ENCODE measurements at regions not wholly inside any gene's neighbourhood (a gene's known extent, or its start where the extent isn't known, plus 50 kb on each side); places are given as distances from the start of the nearest gene placed in this dataset. TPM values are rescaled to one million over a fixed set of nuclear protein-coding genes. Genes with fewer than 3 reads are reported as not detected.

DNA sequence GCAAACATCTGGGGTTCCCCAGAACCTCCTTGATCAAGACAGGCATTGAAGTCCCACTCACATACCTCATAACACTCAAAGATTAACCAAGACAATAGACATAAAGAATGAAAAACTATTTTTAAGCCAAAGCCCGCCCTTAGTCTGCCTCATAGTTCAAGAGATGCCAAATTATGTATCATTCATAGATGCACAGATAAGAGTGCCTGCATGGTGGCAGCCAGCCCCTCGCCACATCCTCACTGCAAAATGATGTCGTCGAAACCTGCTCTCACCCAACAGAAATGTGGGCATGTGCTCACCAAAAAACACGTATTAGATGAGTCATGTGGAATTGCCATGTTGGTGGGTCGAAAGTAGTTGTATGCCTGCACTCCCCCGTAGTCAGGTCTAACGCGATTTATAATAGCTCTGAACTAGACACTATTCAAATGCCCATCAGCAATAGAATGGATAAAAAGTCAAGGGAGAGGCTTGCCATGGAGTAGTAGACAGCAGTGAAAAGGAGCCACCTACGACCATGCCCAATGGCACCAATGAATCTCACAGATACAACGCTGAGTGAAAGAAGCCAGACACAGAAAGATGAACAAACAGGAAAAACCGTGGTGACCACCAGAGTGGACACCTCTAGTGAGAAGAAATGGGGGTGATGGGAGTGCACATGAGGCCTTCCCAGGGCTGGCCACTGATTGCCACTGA, 64.8 kb downstream of the C16orf95 start:
- H3K4me1 ChIP-seq (ENCODE audit: insufficient read depth, low read length, poor library complexity, severe bottlenecking), result no peaks in the 10 kb centered on the region
- no peak overlapping the region for H3K27ac ChIP-seq (ENCODE audit: low read depth, low read length, poor library complexity, severe bottlenecking)
- H3K9me2 ChIP-seq (ENCODE audit: insufficient read depth, low read length), result no peaks in the 10 kb centered on the region
- POLR2A ChIA-PET, result no interaction called here
- H3K4me2 ChIP-seq (ENCODE audit: low read length), result no peak overlapping the region
- no peaks in the 10 kb centered on the region for H3K36me3 ChIP-seq (ENCODE audit: insufficient read depth, low read length)
- intact Hi-C loops (cut with micrococcal nuclease; ENCODE audit: unreplicated experiment), result no loop called here
- no peak for DNase-seq (ENCODE audit: low spot score)
- H3K4me3 ChIP-seq (ENCODE audit: low read depth, low read length, poor library complexity, severe bottlenecking), result no peak overlapping the region
- TF ChIP-seq, protein P1, sequence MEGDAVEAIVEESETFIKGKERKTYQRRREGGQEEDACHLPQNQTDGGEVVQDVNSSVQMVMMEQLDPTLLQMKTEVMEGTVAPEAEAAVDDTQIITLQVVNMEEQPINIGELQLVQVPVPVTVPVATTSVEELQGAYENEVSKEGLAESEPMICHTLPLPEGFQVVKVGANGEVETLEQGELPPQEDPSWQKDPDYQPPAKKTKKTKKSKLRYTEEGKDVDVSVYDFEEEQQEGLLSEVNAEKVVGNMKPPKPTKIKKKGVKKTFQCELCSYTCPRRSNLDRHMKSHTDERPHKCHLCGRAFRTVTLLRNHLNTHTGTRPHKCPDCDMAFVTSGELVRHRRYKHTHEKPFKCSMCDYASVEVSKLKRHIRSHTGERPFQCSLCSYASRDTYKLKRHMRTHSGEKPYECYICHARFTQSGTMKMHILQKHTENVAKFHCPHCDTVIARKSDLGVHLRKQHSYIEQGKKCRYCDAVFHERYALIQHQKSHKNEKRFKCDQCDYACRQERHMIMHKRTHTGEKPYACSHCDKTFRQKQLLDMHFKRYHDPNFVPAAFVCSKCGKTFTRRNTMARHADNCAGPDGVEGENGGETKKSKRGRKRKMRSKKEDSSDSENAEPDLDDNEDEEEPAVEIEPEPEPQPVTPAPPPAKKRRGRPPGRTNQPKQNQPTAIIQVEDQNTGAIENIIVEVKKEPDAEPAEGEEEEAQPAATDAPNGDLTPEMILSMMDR (conservative IDR thresholded peaks at IDR 0.05; ENCODE audit: low read length), result no peak
- no peak for TF ChIP-seq EZH2phosphoT487 (IDR thresholded peaks at IDR 0.05; ENCODE audit: borderline replicate concordance, low read depth, low read length)
- H2AFZ ChIP-seq (ENCODE audit: low read length), result no peak overlapping the region
- BruUV-seq (replicated peaks), result no TSS peak
- no peaks in the 10 kb centered on the region for H3K79me2 ChIP-seq (ENCODE audit: insufficient read depth, low read depth, low read length)
- no peaks in the 10 kb centered on the region for H3K9me3 ChIP-seq (ENCODE audit: low read length)
- CTCF ChIA-PET (ENCODE audit: unreplicated experiment), result interaction anchor here (0.6 to 1.0 kb wide), 2 partner anchors 12 to 725 kb away, joined by 3 to 5 read pairs; no protein-coding TSS in a partner anchor
- H4K20me1 ChIP-seq (ENCODE audit: insufficient read depth, low read length), result no peaks in the 10 kb centered on the region

Small RNAs in the stretch of these regions (small RNA-seq; reads per million reads assigned to genes)
- gene AC093519.1, result not detected

Measured in OCI-LY7 (cell line).